Smooth muscle cell of the brain vasculature (primary cell): ENCODE measurements at regions not wholly inside any gene's neighbourhood (a gene's known extent, or its start where the extent isn't known, plus 50 kb on each side); places are given as distances from the start of the nearest gene placed in this dataset.

ENCODE experiments used
- DNase-seq: peaks from one replicate; pipeline ENCODE4 v3.0.0-alpha.2; 2012; ENCODE audit warnings: low read depth, low spot score

GRCh38 chr3:144369129-144369879 is 397.7 kb downstream of the DIPK2A start:
- no peak for DNase-seq

- no peak for DNase-seq
Measured at GRCh38 chr3:144375088-144375487, 403.5 kb downstream of the DIPK2A start.

- no peak for DNase-seq
Measured at GRCh38 chr3:144380849-144381248, 409.2 kb downstream of the DIPK2A start.

GRCh38 chr3:144381607-144382006 is 410.0 kb downstream of the DIPK2A start:
- no peak for DNase-seq

GRCh38 chr3:144384241-144384979 is 412.8 kb downstream of the DIPK2A start:
- DNase-seq: no peak

GRCh38 chr3:144390786-144391185 is 419.2 kb downstream of the DIPK2A start:
- DNase-seq: no peak

- DNase-seq: no peak
Measured at GRCh38 chr3:144391236-144391635, 419.6 kb downstream of the DIPK2A start.

GRCh38 chr3:144394032-144394431 is 422.4 kb downstream of the DIPK2A start:
- DNase-seq: no peak

- no peak for DNase-seq
Measured at GRCh38 chr3:144402430-144402829, 430.8 kb downstream of the DIPK2A start.

- DNase-seq: no peak
Measured at GRCh38 chr3:144403040-144403457, 431.4 kb downstream of the DIPK2A start.

- DNase-seq: no peak
Measured at GRCh38 chr3:144407335-144407734, 435.7 kb downstream of the DIPK2A start.

GRCh38 chr3:144409319-144409718 is 437.7 kb downstream of the DIPK2A start:
- DNase-seq: no peak

GRCh38 chr3:144413068-144413467 is 441.4 kb downstream of the DIPK2A start:
- no peak for DNase-seq

- no peak for DNase-seq
Measured at GRCh38 chr3:144415492-144415891, 443.9 kb downstream of the DIPK2A start.

- DNase-seq: no peak
Measured at GRCh38 chr3:144424606-144425005, 453.0 kb downstream of the DIPK2A start.

GRCh38 chr3:144426366-144426765 is 454.7 kb downstream of the DIPK2A start:
- DNase-seq: no peak

- DNase-seq: no peak
Measured at GRCh38 chr3:144426967-144427366, 455.3 kb downstream of the DIPK2A start.

- no peak for DNase-seq
Measured at GRCh38 chr3:144429719-144430121, 458.1 kb downstream of the DIPK2A start.

GRCh38 chr3:144431134-144431533 is 459.5 kb downstream of the DIPK2A start:
- no peak for DNase-seq

GRCh38 chr3:144433006-144433405 is 461.4 kb downstream of the DIPK2A start:
- no peak for DNase-seq

GRCh38 chr3:144437989-144438388 is 466.4 kb downstream of the DIPK2A start:
- no peak for DNase-seq

- DNase-seq: no peak
Measured at GRCh38 chr3:144444061-144444460, 472.4 kb downstream of the DIPK2A start.

GRCh38 chr3:144444546-144444945 is 472.9 kb downstream of the DIPK2A start:
- no peak for DNase-seq
